Right lobe of liver (tissue), 6 donors: ENCODE measurements at regions not wholly inside any gene's neighbourhood (a gene's known extent, or its start where the extent isn't known, plus 50 kb on each side); places are given as distances from the start of the nearest gene placed in this dataset.

Source experiments
- ATAC-seq, 4 donors: fragments of 200-7000 bp; cut with Tn5 transposase; one replicate each; pipeline ENCODE4 v1.9.1; 2020; ENCODE audit warnings: mild to moderate bottlenecking in 4 of 4, moderate library complexity in 4 of 4
- DNase-seq, 3 donors: peaks; one replicate each; pipeline ENCODE4 v3.0.0-alpha.2; 2020
- H3K27ac ChIP-seq, 3 donors: fragments of 200-600 bp; one replicate each; pipeline ENCODE4 v1.8.0; 2022
- H3K27me3 ChIP-seq, 2 donors: fragments of 200-600 bp; one replicate each; pipeline ENCODE4 v1.8.0; 2022
- H3K36me3 ChIP-seq, 4 donors: fragments of 200-600 bp; sonication (generic) in 1 of 4; one replicate each; pipeline versions ENCODE4 v1.5.1 to v1.8.0; 2017 to 2022; ENCODE audit warnings: control low read depth in 1 of 4
- H3K4me1 ChIP-seq, 4 donors: fragments of 200-600 bp; sonication (generic) in 1 of 4; one replicate each; pipeline versions ENCODE4 v1.5.1 to v1.8.0; 2017 to 2022; ENCODE audit warnings: control low read depth in 1 of 4
- H3K4me3 ChIP-seq, 3 donors: fragments of 200-600 bp; one replicate each; pipeline ENCODE4 v1.8.0; 2022
- H3K9me3 ChIP-seq, 4 donors: fragments of 200-600 bp; sonication (generic) in 1 of 4; one replicate each; pipeline versions ENCODE4 v1.5.1 to v1.8.0; 2017 to 2022; ENCODE audit warnings: control low read depth in 1 of 4
- POLR2A ChIP-seq: fragments of 450-650 bp; IDR thresholded peaks from one replicate; pipeline ENCODE4 v1.6.1; 2017; ENCODE audit warnings: antibody characterized with exemption, mild to moderate bottlenecking
- WGBS: methylation state at CpG from one replicate; pipeline ENCODE4 v1.1.6; 2018; ENCODE audit warnings: low coverage, low lambda C conversion rate; ENCODE audit not compliant: insufficient coverage; ENCODE audit errors: missing lambda C conversion rate; 5-methylcytosine and 5-hydroxymethylcytosine counted together
- intact Hi-C, 2 donors: fragments of 100-400 bp; cut with DNase I; formaldehyde crosslinking; loops; one replicate each; pipeline versions ENCODE4 v1.11.2 to v1.14.1; 2022
- TF ChIP-seq, protein P1 (sequence below), 4 donors: fragments of 200-600 bp in 3 of 4; fragments of 450-650 bp in 1 of 4; IDR thresholded peaks; one replicate each; pipeline versions ENCODE4 v1.5.1 to v1.8.0; 2016 to 2022; ENCODE audit warnings: antibody characterized with exemption in 4 of 4, mild to moderate bottlenecking in 2 of 4
- donor health status: DM: no; HTN: yes; CAD: no.
- donor health status: DM: no; HTN: no; CAD: no.
- donor health status: DM: no; HTN: no; CAD: no.
- donor health status: DM: no; HTN: yes; CAD: no.
- donor health status: DM: no; HTN: yes; CAD: no.

DNA sequence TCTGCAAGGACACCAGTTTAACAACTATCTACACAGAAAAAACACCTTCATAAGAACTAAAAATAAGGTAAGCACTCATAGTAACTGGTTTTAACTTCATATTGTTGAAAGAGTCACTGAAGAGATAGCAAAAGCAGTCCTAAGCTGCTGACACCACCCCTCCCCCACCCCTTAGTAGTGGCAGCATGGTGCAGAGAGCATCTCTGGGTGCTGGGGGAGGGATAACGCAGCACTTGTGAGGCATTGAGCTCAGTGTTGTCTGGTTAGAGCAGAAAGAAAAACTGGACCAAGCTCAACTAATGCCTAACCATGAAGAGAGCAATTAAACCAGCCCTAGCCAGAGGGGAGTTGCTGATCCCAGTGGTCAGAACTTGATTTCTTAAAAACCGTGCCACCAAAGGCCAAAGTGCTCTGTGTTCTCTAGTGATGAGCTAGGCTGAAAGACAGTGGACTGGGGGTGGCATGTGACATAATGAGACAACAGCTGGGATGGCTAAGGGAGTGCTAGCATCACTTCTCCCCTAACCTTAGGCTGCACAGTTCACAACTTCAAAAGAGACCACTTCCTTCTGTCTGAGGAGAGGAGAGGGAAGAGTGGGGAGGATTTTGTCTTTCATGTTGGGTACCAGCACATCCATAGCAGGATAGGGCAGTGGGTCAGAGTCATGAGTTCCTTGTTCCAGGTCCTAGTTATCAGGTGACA, 669.3 kb downstream of the PDHA2 start:
- DNase-seq, result no peak
- H3K27me3 ChIP-seq, result no peaks in the 10 kb centered on the region
- no peak overlapping the region for H3K27ac ChIP-seq
- TF ChIP-seq, protein P1, sequence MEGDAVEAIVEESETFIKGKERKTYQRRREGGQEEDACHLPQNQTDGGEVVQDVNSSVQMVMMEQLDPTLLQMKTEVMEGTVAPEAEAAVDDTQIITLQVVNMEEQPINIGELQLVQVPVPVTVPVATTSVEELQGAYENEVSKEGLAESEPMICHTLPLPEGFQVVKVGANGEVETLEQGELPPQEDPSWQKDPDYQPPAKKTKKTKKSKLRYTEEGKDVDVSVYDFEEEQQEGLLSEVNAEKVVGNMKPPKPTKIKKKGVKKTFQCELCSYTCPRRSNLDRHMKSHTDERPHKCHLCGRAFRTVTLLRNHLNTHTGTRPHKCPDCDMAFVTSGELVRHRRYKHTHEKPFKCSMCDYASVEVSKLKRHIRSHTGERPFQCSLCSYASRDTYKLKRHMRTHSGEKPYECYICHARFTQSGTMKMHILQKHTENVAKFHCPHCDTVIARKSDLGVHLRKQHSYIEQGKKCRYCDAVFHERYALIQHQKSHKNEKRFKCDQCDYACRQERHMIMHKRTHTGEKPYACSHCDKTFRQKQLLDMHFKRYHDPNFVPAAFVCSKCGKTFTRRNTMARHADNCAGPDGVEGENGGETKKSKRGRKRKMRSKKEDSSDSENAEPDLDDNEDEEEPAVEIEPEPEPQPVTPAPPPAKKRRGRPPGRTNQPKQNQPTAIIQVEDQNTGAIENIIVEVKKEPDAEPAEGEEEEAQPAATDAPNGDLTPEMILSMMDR (IDR thresholded peaks at IDR 0.05), result no peak
- no peak for ATAC-seq
- 27% methylated on average over 2 of the region's 2 CpGs for WGBS
- no peaks in the 10 kb centered on the region for H3K36me3 ChIP-seq
- no peak overlapping the region for H3K4me3 ChIP-seq
- intact Hi-C loops, result no loop called here
- no peaks in the 10 kb centered on the region for H3K9me3 ChIP-seq
- H3K4me1 ChIP-seq, result no peaks in the 10 kb centered on the region

DNA sequence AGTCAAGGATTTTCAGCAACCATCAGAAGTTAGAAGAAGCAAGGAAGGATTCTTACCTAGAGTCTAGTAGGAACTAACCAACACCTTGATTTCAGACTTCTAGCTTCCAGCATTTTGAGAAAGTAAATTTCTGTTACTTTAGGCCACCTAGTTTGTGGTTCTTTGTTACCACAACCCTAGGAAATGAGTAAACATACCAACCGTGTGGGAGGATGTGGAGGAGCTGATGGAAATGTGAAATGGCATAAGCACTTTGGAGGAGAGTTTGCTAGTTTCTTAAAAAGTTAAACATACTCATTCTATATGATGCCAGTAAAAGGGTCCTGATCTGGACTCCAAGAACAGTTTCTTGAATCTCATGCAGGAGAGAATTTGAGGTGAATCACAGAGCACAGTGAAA, 679.4 kb downstream of the PDHA2 start:
- H3K27me3 ChIP-seq, result no peaks in the 10 kb centered on the region
- no peaks in the 10 kb centered on the region for H3K4me1 ChIP-seq
- no peak overlapping the region for H3K4me3 ChIP-seq
- intact Hi-C loops, result no loop called here
- DNase-seq (no peak), ATAC-seq (no peak)
- no peak overlapping the region for H3K27ac ChIP-seq
- TF ChIP-seq, protein P1 (IDR thresholded peaks at IDR 0.05), result no peak
- no peak for TF ChIP-seq POLR2A
- H3K36me3 ChIP-seq, result no peaks in the 10 kb centered on the region
- H3K9me3 ChIP-seq, result no peaks in the 10 kb centered on the region
- 22% methylated on average over 1 of the region's 1 CpG for WGBS

DNA sequence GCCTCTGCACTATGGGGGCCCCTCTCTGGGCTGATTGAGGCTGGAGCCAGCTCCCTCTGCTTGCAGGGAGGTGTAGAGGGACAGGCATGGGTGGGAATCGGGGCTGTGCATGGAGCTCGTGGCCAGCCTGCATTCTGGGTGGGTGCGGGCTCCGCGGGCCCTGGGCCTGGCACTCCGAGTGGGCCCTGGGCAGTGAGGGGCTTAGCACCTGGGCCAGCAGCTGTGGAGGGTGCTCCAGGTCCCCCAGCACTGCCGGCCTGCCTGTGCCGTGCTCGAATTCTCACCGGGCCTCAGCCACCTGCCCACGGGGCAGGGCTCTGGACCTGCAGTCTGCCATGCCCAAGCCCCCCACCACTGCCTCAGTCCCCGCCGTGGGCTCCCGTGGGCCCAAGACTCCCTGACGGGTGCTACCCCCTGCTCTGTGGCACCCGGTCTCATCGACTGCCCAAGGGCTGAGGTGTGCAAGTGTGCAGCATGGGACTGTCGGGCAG, 681.2 kb downstream of the PDHA2 start:
- WGBS, result no CpG with 5 or more reads among the region's 18 CpGs
- Histone ChIP-seq H3K27me3 (no peaks in the 10 kb centered on the region), H3K4me1 (no peaks in the 10 kb centered on the region), H3K27ac (no peak overlapping the region), H3K36me3 (no peaks in the 10 kb centered on the region), H3K4me3 (no peak overlapping the region), H3K9me3 (no peaks in the 10 kb centered on the region)
- ATAC-seq (peak in 1 of 4 donors; percentile 28), DNase-seq (peak in 1 of 3 donors; percentile 42)
- intact Hi-C loops, result no loop called here
- TF ChIP-seq, protein P1 (IDR thresholded peaks at IDR 0.05), result no peak
- TF ChIP-seq POLR2A, result no peak

DNA sequence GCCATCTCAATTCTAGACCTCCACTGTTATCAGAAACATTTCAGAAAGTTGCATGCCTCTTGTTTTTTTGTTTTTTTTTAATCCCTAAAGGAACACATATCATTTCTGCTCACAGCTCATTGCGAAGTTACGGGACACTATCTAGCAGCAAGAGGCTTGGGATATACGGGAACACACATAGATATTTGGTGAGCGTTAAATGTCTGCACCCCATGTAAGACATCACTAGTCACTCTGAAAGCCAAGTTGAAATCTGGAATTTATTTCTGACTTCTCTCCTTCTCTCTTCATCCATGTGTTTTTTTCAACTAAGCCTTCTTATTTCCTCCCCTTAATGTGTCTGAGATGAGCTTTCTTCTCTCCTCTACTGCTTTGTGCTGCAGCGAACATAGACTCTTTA, 683.7 kb downstream of the PDHA2 start:
- 45% methylated on average over 3 of the region's 5 CpGs for WGBS
- TF ChIP-seq, protein P1 (IDR thresholded peaks at IDR 0.05), result no peak
- TF ChIP-seq POLR2A, result no peak
- ATAC-seq, result no peak

More for the DNA sequence above, 683.7 kb downstream of the PDHA2 start:
- intact Hi-C loops, result no loop called here
- no peak overlapping the region for H3K4me3 ChIP-seq
- no peaks in the 10 kb centered on the region for H3K27me3 ChIP-seq
- H3K9me3 ChIP-seq, result no peaks in the 10 kb centered on the region
- DNase-seq, result no peak
- no peak overlapping the region for H3K27ac ChIP-seq
- no peaks in the 10 kb centered on the region for H3K4me1 ChIP-seq
- H3K36me3 ChIP-seq, result no peaks in the 10 kb centered on the region
